Lung (tissue), 11 donors: ENCODE measurements at regions not wholly inside any gene's neighbourhood (a gene's known extent, or its start where the extent isn't known, plus 50 kb on each side); places are given as distances from the start of the nearest gene placed in this dataset.

Experiments used
- ATAC-seq: fragments of 200-7000 bp; cut with Tn5 transposase; one replicate; pipeline ENCODE4 v1.9.1; 2020; ENCODE audit warnings: moderate number of reproducible peaks; ENCODE audit not compliant: insufficient read depth, low FRiP score
- DNase-seq, 3 donors: peaks; one replicate each; pipeline ENCODE4 v3.0.0-alpha.2; 2013 to 2017
- H3K27ac ChIP-seq, 2 donors: one replicate each; pipeline ENCODE4 v1.5.1; 2013; ENCODE audit warnings: mild to moderate bottlenecking in 2 of 2, moderate library complexity in 2 of 2, control low read depth in 1 of 2, inconsistent platforms in 1 of 2, low read depth in 1 of 2, low read length in 1 of 2
- H3K27me3 ChIP-seq, 3 donors: one replicate each; pipeline ENCODE4 v1.5.1; 2013; ENCODE audit warnings: low read length in 2 of 3; ENCODE audit not compliant: control insufficient read depth in 3 of 3, insufficient read depth in 3 of 3
- H3K36me3 ChIP-seq, 4 donors: one replicate each; pipeline ENCODE4 v1.5.1; 2013; ENCODE audit warnings: low read length in 4 of 4, mild to moderate bottlenecking in 1 of 4, moderate library complexity in 1 of 4; ENCODE audit not compliant: control insufficient read depth in 4 of 4, insufficient read depth in 4 of 4
- H3K4me1 ChIP-seq, 5 donors: one replicate each; pipeline ENCODE4 v1.5.1; 2013; ENCODE audit warnings: low read length in 5 of 5, mild to moderate bottlenecking in 2 of 5, moderate library complexity in 1 of 5; ENCODE audit not compliant: control insufficient read depth in 5 of 5, insufficient read depth in 5 of 5
- H3K4me3 ChIP-seq: one replicate; pipeline ENCODE4 v1.5.1; 2013; ENCODE audit warnings: mild to moderate bottlenecking, control low read depth, moderate library complexity
- H3K9ac ChIP-seq, 2 donors: one replicate each; pipeline ENCODE4 v1.5.1; 2013; ENCODE audit warnings: low read length in 2 of 2, control low read depth in 1 of 2; ENCODE audit not compliant: insufficient read depth in 1 of 2
- H3K9me3 ChIP-seq, 4 donors: one replicate each; pipeline ENCODE4 v1.5.1; 2013; ENCODE audit warnings: low read length in 3 of 4, mild to moderate bottlenecking in 1 of 4, moderate library complexity in 1 of 4; ENCODE audit not compliant: control insufficient read depth in 4 of 4, insufficient read depth in 3 of 4
- WGBS, 2 donors: extraction: QIAGEN DNeasy Blood & Tissue Kit; methylation state at CpG; one replicate each; pipeline ENCODE4 v1.1.7; 2013; 5-methylcytosine and 5-hydroxymethylcytosine counted together
- TF ChIP-seq, protein P1 (sequence below): IDR thresholded peaks from 2 replicates; pipeline ENCODE4 v1.5.1; 2012; ENCODE audit warnings: mild to moderate bottlenecking; ENCODE audit errors: control extremely low read depth, extremely low read depth
- donor health status: control.
- donor health status: control.
- donor health status: Bipolar disorder and iron deficiency.
- donor health status: healthy.
- donor health status: DM: yes; HTN: yes; CAD: no.

DNA sequence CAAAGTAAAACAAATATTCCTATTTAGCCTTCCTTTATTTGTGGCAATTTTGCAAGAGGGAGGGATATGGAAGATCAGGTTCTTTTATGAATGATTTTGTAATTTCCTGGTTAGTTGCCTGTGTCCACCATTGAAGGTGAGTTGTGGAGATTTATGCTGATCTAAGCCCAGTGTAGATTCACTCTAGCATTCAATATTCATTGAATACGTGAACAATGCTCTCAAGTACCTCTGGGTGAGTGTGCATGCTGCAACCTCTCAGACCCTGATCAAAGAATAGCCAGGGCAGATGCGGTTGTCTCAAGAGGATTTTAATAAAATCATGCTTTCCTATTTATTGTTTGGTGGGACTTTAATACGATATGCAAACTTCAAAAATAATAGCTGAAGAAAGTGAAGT, 628.4 kb downstream of the SPRY1 start:
- Histone ChIP-seq H3K4me3 (no peak overlapping the region), H3K4me1 (peaks cover under 1 to 10% (median 3%) of the 10 kb centered on the region in 5 donors), H3K9me3 (peaks cover 0 to 2% (median 0%) of the 10 kb centered on the region in 4 donors), H3K27ac (no peak overlapping the region), H3K9ac (no peak overlapping the region), H3K36me3 (no peaks in the 10 kb centered on the region), H3K27me3 (no peaks in the 10 kb centered on the region)
- TF ChIP-seq, protein P1, sequence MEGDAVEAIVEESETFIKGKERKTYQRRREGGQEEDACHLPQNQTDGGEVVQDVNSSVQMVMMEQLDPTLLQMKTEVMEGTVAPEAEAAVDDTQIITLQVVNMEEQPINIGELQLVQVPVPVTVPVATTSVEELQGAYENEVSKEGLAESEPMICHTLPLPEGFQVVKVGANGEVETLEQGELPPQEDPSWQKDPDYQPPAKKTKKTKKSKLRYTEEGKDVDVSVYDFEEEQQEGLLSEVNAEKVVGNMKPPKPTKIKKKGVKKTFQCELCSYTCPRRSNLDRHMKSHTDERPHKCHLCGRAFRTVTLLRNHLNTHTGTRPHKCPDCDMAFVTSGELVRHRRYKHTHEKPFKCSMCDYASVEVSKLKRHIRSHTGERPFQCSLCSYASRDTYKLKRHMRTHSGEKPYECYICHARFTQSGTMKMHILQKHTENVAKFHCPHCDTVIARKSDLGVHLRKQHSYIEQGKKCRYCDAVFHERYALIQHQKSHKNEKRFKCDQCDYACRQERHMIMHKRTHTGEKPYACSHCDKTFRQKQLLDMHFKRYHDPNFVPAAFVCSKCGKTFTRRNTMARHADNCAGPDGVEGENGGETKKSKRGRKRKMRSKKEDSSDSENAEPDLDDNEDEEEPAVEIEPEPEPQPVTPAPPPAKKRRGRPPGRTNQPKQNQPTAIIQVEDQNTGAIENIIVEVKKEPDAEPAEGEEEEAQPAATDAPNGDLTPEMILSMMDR: no peak
- ATAC-seq: no peak
- 68 to 84% methylated on average over 3 of the region's 3 CpGs for WGBS, 2 donors
- DNase-seq: no peak

DNA sequence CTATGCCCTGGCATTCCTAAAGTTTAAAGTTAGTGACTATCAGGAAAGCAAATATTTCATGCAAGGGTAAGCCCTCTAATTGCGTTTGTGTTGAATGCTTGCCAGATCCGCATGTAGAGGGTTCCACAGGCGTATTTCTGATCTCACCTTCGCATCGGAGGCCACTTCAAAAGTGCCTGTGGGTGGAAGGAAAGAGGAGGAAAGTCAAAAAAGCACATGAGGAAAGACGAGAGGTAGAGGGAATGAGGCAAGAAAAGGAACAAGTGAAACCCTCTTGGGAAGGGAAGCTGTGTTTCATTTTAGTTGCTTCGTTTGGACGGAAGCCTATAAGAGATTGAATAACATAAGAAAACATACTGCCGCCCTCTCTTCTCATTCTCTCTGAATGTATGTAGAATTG, 628.8 kb downstream of the SPRY1 start:
- H3K9ac ChIP-seq: no peak overlapping the region
- DNase-seq (peak in 1 of 3 donors; percentile 46), ATAC-seq (no peak)
- H3K27me3 ChIP-seq: no peaks in the 10 kb centered on the region
- H3K9me3 ChIP-seq: peaks cover 0 to 2% (median 0%) of the 10 kb centered on the region in 4 donors
- TF ChIP-seq, protein P1: no peak
- H3K27ac ChIP-seq: no peak overlapping the region
- H3K36me3 ChIP-seq: no peaks in the 10 kb centered on the region
- H3K4me3 ChIP-seq: no peak overlapping the region
- 72 to 77% methylated on average over 9 of the region's 9 CpGs for WGBS, 2 donors
- peaks cover 0 to 10% (median 4%) of the 10 kb centered on the region in 5 donors for H3K4me1 ChIP-seq

DNA sequence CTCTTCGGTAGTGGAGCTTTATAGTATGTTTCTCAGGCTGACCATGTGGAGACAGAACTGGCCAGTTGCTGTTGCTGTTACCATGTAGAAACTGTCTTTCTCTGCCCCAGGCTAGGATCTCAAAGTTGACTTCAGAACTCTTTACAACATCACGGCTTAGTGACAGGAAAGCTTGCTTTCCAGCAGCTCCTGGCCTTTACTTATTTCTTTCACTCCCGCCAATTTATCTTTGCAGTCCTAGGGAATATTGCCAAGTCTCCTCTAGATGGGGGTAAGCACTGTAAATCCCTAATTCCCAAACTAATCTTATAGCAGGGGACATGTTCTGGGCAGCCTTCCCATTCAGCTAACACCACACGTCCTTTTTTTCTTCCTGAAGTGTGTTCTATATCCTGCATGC, 631.6 kb downstream of the SPRY1 start:
- WGBS, 2 donors: 65 to 84% methylated on average over 4 of the region's 4 CpGs
- no peak overlapping the region for H3K27ac ChIP-seq

More for the DNA sequence above, 631.6 kb downstream of the SPRY1 start:
- H3K27me3 ChIP-seq: no peaks in the 10 kb centered on the region
- H3K36me3 ChIP-seq: no peaks in the 10 kb centered on the region
- H3K9ac ChIP-seq: no peak overlapping the region
- DNase-seq (peak; percentile 74 to 96 (median 90)), ATAC-seq (no peak)
- TF ChIP-seq, protein P1: no peak
- H3K4me1 ChIP-seq: peaks cover 0 to 14% (median 4%) of the 10 kb centered on the region in 5 donors
- H3K4me3 ChIP-seq: no peak overlapping the region
- H3K9me3 ChIP-seq: peaks cover 0 to 2% (median 0%) of the 10 kb centered on the region in 4 donors
